Stimulated activated CD4-positive, alpha-beta T cell treated with anti-CD3 and anti-CD28 coated beads, Interleukin-12 subunit alpha, Interleukin-12 subunit beta, amount 100 ng/mL, for 24 hours (primary cell): ENCODE measurements at regions not wholly inside any gene's neighbourhood (a gene's known extent, or its start where the extent isn't known, plus 50 kb on each side); places are given as distances from the start of the nearest gene placed in this dataset.
A peak's percentile ranks its signal among the peaks of the same experiment; 100 is the strongest.
"Not testable (repeated sequence)": the region's sequence is repeated elsewhere in the genome, so short reads cannot be mapped to it uniquely, and the experiment has no call there.

Experiments
- DNase-seq, 2 experiments: peaks; one replicate each; pipeline ENCODE4 v3.0.0-alpha.2; 2020; ENCODE audit warnings: low read depth in 2 of 2

DNA sequence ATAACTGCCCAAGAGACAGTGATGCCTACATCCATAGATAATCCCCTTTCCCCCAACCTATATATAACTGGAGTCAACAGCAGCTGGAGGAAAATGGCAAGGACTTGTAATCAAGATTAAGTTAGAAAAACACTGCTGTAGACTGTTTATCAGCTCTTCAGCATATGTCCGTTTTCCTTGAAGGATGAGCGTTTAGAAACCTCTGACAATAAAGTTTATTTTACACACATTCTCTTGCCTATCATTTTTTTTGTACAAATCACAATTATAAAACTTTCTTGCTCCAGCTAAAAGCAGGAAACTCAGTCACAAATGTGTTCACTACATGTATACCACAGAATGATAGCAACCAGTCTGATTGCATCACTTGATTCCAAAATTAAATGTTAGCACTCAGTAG lies 50.8 kb downstream of the PPIAL4G start:
- not testable (repeated sequence) for DNase-seq

DNA sequence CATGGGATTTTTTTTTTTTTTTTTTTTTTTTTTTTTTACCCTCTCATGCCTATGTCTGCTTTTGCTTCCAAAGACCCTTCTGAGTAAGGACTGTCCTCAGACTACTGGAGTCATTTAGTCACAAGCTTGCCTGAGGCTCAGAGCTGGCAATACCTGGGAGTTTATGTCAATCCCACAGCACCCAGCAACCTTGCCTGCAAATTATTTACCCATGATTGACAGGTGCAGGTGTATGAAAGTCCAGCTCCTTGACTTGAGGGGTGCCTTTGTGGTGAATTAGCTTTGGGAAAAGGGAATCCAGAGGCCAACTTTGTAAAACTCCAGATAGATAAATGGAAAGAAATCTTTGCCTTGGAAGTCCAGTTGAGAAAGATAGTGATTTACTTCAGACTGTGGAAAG lies 53.2 kb downstream of the PPIAL4G start:
- not testable (repeated sequence) for DNase-seq

GRCh38 chr1:148426940-148427611 lies 56.0 kb downstream of the PPIAL4G start:
- peak in 1 of 2 experiments; percentile 11 for DNase-seq

- DNase-seq, result not testable (repeated sequence)
These were observed 56.7 kb downstream of the PPIAL4G start for GRCh38 chr1:148426385-148426784.

GRCh38 chr1:148424143-148425003 lies 58.7 kb downstream of the PPIAL4G start:
- DNase-seq, result not testable (repeated sequence)

DNA sequence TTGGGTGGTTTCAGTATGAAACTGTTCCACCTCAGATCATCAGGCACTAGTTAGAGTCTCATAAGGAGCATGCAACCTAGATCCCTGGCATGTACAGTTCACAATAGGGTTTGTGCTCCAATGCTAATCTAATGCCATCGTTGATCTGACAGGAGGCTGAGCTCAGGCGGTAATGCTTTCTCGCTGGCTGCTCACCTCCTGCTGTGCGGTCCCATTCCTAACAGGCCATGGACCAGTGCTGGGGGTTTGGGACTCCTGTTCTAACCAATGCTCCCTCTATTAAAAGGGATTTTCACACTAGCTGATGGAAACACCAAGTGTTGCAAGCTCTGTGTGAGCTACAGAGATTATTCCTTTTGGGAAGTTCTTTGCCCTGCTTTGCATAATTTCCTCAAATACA lies 60.2 kb downstream of the PPIAL4G start:
- not testable (repeated sequence) for DNase-seq

GRCh38 chr1:148417241-148417640 lies 65.9 kb downstream of the PPIAL4G start:
- DNase-seq, result not testable (repeated sequence)

DNA sequence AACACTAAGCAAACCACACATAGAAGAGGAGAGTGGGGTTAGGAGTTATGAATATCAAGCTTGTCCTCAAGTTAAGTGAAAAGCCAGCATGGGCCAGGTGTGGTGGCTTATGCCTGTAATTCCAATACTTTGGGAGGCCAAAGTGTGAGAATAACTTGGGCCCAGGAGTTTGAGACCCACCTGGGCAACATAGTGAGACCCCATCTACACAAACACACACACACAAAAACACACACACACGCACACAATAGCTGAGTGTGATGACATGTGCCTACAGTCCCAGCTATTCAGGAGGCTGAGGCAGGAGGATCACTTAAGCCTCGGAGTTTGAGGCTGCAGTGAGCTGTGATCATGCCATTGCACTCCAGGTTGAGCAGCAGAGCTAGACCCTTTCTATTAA lies 69.7 kb downstream of the PPIAL4G start:
- DNase-seq, result not testable (repeated sequence)

GRCh38 chr1:148404786-148405568 lies 78.1 kb downstream of the PPIAL4G start:
- DNase-seq, result not testable (repeated sequence)

DNA sequence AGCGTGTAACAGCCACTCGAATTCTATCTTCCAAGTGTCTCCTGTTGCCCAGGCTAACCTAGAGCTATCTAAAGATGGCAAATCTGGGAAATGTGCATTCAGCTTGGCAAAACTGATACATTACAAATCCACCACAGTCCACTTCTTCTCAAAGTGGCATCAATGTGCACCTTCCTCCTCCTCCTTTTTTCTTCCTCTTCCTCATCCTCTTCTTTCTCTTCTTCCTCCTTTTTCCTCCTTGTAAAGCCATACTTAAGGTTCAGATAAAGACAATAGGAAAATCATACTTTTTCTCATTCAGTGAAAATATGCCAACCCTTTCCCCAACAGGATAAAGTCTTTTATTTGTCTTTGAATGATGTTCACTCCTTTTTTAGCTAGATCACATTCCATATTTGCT lies 79.2 kb downstream of the PPIAL4G start:
- DNase-seq, result not testable (repeated sequence)

GRCh38 chr1:148403085-148403456 lies 80.0 kb downstream of the PPIAL4G start:
- DNase-seq, result not testable (repeated sequence)

DNA sequence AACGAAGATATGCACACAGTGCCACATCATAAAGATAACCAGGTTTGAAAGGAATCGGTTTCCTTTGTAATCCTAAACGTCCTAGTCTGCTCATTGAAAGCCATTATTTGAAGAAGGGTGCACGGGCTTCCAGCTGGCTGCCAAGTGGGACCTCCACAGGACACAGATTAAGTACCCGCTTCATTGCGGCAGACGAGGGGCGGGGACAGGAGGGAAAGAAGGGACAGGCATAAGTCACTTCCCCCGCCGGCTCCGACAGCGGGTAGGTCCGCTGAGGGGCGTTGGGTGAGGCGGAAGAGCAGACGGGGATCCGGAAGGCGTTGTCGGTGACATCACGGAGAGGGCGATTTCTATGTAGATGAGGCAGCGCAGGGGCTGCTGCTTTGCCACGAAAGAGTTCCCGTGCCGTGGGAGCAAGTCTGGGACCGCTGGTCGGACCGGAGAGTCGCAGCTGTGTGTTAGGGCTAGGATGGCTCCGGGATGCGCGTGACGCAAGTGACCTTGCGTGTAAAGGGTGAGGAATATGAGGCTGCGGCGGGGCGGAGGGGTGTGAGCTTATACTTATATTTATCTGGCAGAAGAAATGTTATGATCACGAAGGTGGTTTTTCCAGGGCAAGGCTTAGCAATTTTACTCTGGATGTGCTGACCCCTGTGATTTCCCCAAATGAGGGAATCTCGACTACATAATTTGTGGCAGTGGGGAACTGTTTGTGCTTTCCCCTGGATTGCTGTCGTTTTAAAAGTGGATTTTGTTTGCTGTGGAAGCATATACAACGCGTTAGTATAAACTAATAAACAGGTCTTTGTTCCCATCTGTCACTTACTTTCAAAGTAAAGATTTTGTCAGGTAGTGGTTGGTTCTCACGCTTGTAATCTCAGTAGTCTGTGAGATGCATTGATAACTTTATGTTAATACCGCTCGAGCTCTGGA lies 80.7 kb downstream of the PPIAL4G start:
- DNase-seq, result peak; percentile 67 to 83

DNA sequence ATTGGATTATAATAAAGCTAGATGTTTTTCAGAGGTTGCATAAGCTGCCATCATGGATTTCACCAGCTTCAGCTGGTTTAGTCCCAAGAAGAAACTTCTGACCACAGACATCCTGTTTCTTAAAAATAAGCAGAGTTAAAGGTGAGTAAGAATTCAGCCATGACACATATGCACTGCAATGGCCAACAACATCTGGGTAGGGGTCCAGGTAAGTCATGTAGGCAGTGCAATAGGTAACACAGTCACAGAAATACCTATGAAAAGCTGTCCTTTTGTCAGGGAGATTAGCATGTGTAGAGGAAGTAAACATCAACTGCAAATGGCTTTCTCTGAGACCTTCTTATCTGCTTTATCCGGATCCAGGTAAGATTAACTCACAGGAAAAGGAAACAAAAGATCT lies 85.6 kb downstream of the PPIAL4G start:
- not testable (repeated sequence) for DNase-seq

GRCh38 chr1:148392505-148392904 lies 90.6 kb downstream of the PPIAL4G start:
- DNase-seq, result not testable (repeated sequence)

GRCh38 chr1:148391323-148391722 lies 91.8 kb downstream of the PPIAL4G start:
- not testable (repeated sequence) for DNase-seq

DNA sequence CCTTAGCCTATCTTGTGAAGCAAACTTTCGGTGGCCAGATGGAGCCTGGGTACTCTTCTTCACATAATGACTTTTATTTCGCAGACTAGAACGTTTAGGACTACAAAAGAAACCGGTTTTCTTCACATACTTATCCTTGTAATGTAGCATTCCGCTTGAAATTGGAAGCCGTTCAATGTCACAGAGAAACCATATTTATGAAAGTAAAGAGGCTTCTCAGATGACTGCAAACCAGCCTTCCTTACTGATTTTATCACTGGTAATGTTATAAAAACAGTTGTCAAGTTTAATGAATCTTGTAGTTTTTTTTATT lies 94.1 kb downstream of the PPIAL4G start:
- DNase-seq, result no peak

DNA sequence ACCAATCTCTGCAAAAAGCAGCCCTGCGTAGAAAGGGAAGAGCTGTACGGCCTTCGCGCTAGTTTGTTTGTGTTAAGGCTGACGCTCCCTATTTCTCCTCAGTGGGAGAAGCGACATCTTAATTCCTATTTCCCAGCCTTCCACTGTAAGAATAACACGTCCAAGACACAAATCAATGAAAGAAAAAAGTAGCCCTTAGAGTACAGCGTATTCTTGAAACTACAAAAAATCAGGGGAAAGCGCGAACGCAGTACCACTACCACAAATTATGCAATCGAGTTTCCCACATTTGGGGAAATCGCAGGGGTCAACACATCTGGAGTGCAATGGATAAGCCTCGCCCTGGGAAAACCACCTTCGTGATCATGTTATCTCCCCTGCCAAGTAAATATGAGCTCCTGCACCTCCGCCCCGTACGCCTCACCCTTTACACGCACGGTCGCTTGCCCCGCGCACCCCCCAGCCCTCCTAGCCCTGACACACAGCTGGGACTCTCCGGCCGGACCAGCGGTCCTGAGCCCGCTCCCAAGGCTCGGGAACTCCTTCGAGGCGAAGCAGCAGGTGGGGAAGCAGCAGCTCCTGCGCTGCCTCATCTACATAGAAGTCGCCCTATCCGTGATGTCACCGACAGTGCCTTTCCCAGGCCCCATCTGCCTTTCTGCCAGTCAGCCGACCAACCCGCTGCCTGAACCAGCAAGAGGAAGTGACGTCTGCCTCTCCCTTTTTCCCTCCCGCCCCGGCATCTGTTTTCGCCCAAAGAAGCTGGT lies 94.7 kb downstream of the PPIAL4G start:
- DNase-seq, result peak; percentile 79 to 84

- not testable (repeated sequence) for DNase-seq
These were observed 95.2 kb downstream of the PPIAL4G start for GRCh38 chr1:148387949-148388259.

- not testable (repeated sequence) for DNase-seq
These were observed 95.8 kb downstream of the PPIAL4G start for GRCh38 chr1:148387122-148387948.

DNA sequence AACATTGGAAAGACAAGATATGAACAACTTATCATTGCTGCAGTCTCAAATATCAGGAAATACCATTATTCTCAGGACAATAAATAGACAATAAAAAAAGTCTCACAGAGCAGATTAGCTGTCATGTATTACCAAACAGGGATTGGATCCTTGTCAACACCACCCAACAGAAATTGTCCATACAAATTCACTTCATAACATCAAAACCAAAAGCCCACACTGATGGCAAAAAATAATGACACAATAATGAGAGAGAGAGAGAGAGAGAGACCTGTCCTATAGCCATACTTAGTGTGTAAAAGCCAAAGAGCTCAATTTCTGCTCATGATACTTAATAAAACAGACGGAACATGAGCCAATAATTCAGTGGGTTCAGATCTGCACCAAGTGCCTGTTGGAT lies 96.5 kb downstream of the PPIAL4G start:
- no peak for DNase-seq
